B cell (primary cell): ENCODE measurements at regions not wholly inside any gene's neighbourhood (a gene's known extent, or its start where the extent isn't known, plus 50 kb on each side); places are given as distances from the start of the nearest gene placed in this dataset.

Source experiments
- EZH2 ChIP-seq: IDR thresholded peaks from 2 replicates; pipeline ENCODE4 v1.6.1; 2012; ENCODE audit warnings: borderline replicate concordance, low read depth, mild to moderate bottlenecking, moderate library complexity, low read length; ENCODE audit not compliant: insufficient read depth, poor library complexity, severe bottlenecking
- TF ChIP-seq, protein P1 (sequence below): fragments of 200-600 bp; IDR thresholded peaks from one replicate; pipeline ENCODE4 v1.8.0; 2022; ENCODE audit warnings: antibody characterized with exemption, mild to moderate bottlenecking

DNA sequence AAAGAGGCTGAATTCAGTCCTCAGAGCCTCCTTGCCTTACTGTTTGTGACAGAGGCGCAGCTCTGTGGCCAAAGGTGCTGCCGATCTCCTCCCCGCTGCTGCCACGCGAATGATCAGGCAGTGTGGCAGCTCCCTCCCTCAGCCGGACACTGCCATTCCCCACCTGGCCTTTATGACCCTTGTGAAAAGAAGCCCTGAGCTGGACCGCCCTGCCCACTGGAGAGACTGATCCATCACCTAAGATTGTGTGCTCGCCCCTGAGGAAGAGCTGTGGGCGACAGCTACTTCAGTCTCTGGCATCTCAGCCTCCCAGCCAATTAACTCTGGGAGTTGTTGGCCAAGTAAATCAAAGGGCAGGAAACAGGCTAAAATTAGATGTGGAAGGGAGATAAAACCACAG lies 90.9 kb downstream of the CARTPT start:
- TF ChIP-seq, protein P1, sequence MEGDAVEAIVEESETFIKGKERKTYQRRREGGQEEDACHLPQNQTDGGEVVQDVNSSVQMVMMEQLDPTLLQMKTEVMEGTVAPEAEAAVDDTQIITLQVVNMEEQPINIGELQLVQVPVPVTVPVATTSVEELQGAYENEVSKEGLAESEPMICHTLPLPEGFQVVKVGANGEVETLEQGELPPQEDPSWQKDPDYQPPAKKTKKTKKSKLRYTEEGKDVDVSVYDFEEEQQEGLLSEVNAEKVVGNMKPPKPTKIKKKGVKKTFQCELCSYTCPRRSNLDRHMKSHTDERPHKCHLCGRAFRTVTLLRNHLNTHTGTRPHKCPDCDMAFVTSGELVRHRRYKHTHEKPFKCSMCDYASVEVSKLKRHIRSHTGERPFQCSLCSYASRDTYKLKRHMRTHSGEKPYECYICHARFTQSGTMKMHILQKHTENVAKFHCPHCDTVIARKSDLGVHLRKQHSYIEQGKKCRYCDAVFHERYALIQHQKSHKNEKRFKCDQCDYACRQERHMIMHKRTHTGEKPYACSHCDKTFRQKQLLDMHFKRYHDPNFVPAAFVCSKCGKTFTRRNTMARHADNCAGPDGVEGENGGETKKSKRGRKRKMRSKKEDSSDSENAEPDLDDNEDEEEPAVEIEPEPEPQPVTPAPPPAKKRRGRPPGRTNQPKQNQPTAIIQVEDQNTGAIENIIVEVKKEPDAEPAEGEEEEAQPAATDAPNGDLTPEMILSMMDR, result no peak
- TF ChIP-seq EZH2, result no peak
